B cell (primary cell): ENCODE measurements at regions not wholly inside any gene's neighbourhood (a gene's known extent, or its start where the extent isn't known, plus 50 kb on each side); places are given as distances from the start of the nearest gene placed in this dataset.

ENCODE experiments used
- ATAC-seq: fragments of 200-7000 bp; cut with Tn5 transposase; one replicate; pipeline ENCODE4 v1.10.0; 2021; ENCODE audit warnings: low read depth, mild to moderate bottlenecking, moderate number of reproducible peaks, moderate library complexity
- CTCF ChIA-PET: fragments of 350-600 bp; sonication (Branson Sonifier 250); formaldehyde crosslinking; loops from one replicate; lab custom pipeline; 2021; ENCODE audit warnings: antibody characterized with exemption, inconsistent platforms; lab: Charles Lee
- POLR2A ChIA-PET: fragments of 350-600 bp; sonication (Branson Sonifier 250); formaldehyde crosslinking; loops from one replicate; lab custom pipeline; 2021; ENCODE audit warnings: antibody characterized with exemption; lab: Charles Lee
- DNase-seq: peaks from one replicate; pipeline ENCODE4 v3.0.0; 2013
- H2AFZ ChIP-seq: 2 replicates; pipeline ENCODE4 v1.6.1; 2012; ENCODE audit warnings: mild to moderate bottlenecking, low read depth, low read length; ENCODE audit not compliant: insufficient read depth, poor library complexity, severe bottlenecking
- H3K27ac ChIP-seq, 2 donors: 1 replicate in 1 of 2; 2 replicates in 1 of 2; pipeline ENCODE4 v1.5.1; 2012 to 2013; ENCODE audit warnings: low read length in 2 of 2, mild to moderate bottlenecking in 2 of 2, moderate library complexity in 1 of 2
- H3K27me3 ChIP-seq, 4 experiments: fragments of 200-600 bp in 1 of 4; sonication (generic) in 1 of 4; replicated peaks in 1 of 4; 1 replicate in 2 of 4; 2 replicates in 2 of 4; pipeline versions ENCODE4 v1.6.1 to v1.7.0; 2013 to 2016; ENCODE audit warnings: low read length in 3 of 4, mild to moderate bottlenecking in 2 of 4, mixed read lengths in 1 of 4, moderate library complexity in 1 of 4; ENCODE audit not compliant: insufficient read depth in 4 of 4, control insufficient read depth in 3 of 4; ENCODE audit errors: control extremely low read depth in 1 of 4
- H3K36me3 ChIP-seq, 2 experiments: replicated peaks in 1 of 2; 1 replicate in 1 of 2; 2 replicates in 1 of 2; pipeline versions ENCODE4 v1.6.1 to v1.7.1; 2013; ENCODE audit warnings: low read length in 1 of 2; ENCODE audit not compliant: insufficient read depth in 2 of 2, control insufficient read depth in 1 of 2; ENCODE audit errors: control extremely low read depth in 1 of 2, extremely low read depth in 1 of 2
- H3K4me1 ChIP-seq, 2 donors: fragments of 200-600 bp in 1 of 2; sonication (generic) in 1 of 2; 1 replicate in 1 of 2; 2 replicates in 1 of 2; pipeline versions ENCODE4 v1.5.1 to v1.6.1; 2013 to 2017; ENCODE audit warnings: low read length in 2 of 2; ENCODE audit not compliant: control insufficient read depth in 2 of 2, insufficient read depth in 2 of 2
- H3K4me2 ChIP-seq: replicated peaks from 2 replicates; pipeline ENCODE3; 2012; ENCODE audit warnings: mild to moderate bottlenecking, low read depth, low read length; ENCODE audit not compliant: poor library complexity, severe bottlenecking
- H3K4me3 ChIP-seq, 5 experiments: fragments of 200-600 bp in 1 of 5; sonication (generic) in 1 of 5; 1 replicate in 3 of 5; 2 replicates in 2 of 5; pipeline versions ENCODE4 v1.5.1 to v1.7.0; 2011 to 2016; ENCODE audit warnings: low read length in 4 of 5, mild to moderate bottlenecking in 4 of 5, low read depth in 2 of 5, control low read depth in 1 of 5, moderate library complexity in 1 of 5; ENCODE audit not compliant: insufficient read depth in 1 of 5; ENCODE audit errors: control extremely low read depth in 1 of 5, extremely low read depth in 1 of 5
- H3K79me2 ChIP-seq: fragments of 200-600 bp; sonication (generic); one replicate; pipeline ENCODE4 v1.6.0; 2016; ENCODE audit warnings: low read length; ENCODE audit not compliant: control insufficient read depth, insufficient read depth
- H3K9ac ChIP-seq: fragments of 200-600 bp; sonication (generic); 2 replicates; pipeline ENCODE4 v1.6.1; 2017; ENCODE audit warnings: mild to moderate bottlenecking, low read length, moderate library complexity
- H3K9me3 ChIP-seq, 3 donors: one replicate each; pipeline versions ENCODE4 v1.6.1 to v1.7.1; 2013; ENCODE audit warnings: low read length in 2 of 3; ENCODE audit not compliant: control insufficient read depth in 2 of 3, insufficient read depth in 1 of 3; ENCODE audit errors: control extremely low read depth in 1 of 3
- H4K20me1 ChIP-seq: 2 replicates; pipeline ENCODE4 v1.6.0; 2012; ENCODE audit warnings: mild to moderate bottlenecking, low read length; ENCODE audit not compliant: insufficient read depth, control insufficient read depth, poor library complexity, severe bottlenecking
- H3K27ac Mint-ChIP-seq: one replicate; pipeline ENCODE4 v1.8.0; 2021; ENCODE audit warnings: mixed read lengths
- H3K27me3 Mint-ChIP-seq: one replicate; pipeline ENCODE4 v1.8.0; 2021; ENCODE audit warnings: mixed read lengths
- H3K4me1 Mint-ChIP-seq: one replicate; pipeline ENCODE4 v1.8.0; 2021; ENCODE audit warnings: mixed read lengths
- H3K4me3 Mint-ChIP-seq: one replicate; pipeline ENCODE4 v1.8.0; 2021; ENCODE audit warnings: mixed read lengths
- H3K9me3 Mint-ChIP-seq: one replicate; pipeline ENCODE4 v1.8.0; 2022; ENCODE audit warnings: mixed read lengths; ENCODE audit not compliant: insufficient read depth
- EZH2 ChIP-seq: IDR thresholded peaks from 2 replicates; pipeline ENCODE4 v1.6.1; 2012; ENCODE audit warnings: borderline replicate concordance, low read depth, mild to moderate bottlenecking, moderate library complexity, low read length; ENCODE audit not compliant: insufficient read depth, poor library complexity, severe bottlenecking
- WGBS: methylation state at CpG from one replicate; pipeline ENCODE4 v1.1.5; 2013; ENCODE audit warnings: missing lambda C conversion rate; ENCODE audit not compliant: insufficient coverage; 5-methylcytosine and 5-hydroxymethylcytosine counted together
- intact Hi-C: fragments of 100-400 bp; cut with micrococcal nuclease; formaldehyde crosslinking; loops from one replicate; pipeline ENCODE4 v1.10.0; 2022
- TF ChIP-seq, protein P1 (sequence below): fragments of 200-600 bp; IDR thresholded peaks from one replicate; pipeline ENCODE4 v1.8.0; 2022; ENCODE audit warnings: antibody characterized with exemption, mild to moderate bottlenecking

DNA sequence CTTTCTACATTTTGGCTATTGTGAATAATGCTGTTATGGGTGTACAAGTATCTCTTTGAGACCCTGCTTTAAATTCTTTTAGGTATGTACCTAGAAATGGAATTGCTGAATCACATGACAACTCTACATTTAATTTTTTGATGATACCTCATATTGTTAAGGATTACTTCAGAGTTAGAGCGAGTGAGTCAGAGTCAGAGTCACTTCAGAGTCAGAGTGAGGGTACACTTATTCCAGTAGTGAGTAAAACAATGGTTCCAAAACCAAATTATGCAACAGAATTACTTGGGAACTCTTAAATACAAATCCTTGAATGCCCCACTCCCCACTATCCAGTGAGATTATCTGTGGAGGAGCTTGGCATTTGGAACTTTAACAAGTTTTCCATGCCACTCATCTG is 50.3 kb upstream of the SNRK start:
- ChIA-PET CTCF (no interaction called here), POLR2A (no interaction called here)
- H3K79me2 ChIP-seq: no peaks in the 10 kb centered on the region
- intact Hi-C loops: no loop called here
- no peak overlapping the region for H2AFZ ChIP-seq
- H3K4me1 ChIP-seq: no peaks in the 10 kb centered on the region
- no peak overlapping the region for H3K27ac ChIP-seq
- Mint-ChIP-seq H3K27me3 (peaks cover 18% of the 10 kb centered on the region), H3K4me3 (no peak overlapping the region), H3K4me1 (no peaks in the 10 kb centered on the region), H3K9me3 (no peaks in the 10 kb centered on the region), H3K27ac (no peak overlapping the region)
- no peak overlapping the region for H3K9ac ChIP-seq
- H4K20me1 ChIP-seq: no peaks in the 10 kb centered on the region
- no peak overlapping the region for H3K4me2 ChIP-seq
- DNase-seq: no peak
- no CpG with 5 or more reads among the region's 1 CpG for WGBS
- ATAC-seq: no peak
- H3K4me3 ChIP-seq: no peak overlapping the region
- TF ChIP-seq, protein P1, sequence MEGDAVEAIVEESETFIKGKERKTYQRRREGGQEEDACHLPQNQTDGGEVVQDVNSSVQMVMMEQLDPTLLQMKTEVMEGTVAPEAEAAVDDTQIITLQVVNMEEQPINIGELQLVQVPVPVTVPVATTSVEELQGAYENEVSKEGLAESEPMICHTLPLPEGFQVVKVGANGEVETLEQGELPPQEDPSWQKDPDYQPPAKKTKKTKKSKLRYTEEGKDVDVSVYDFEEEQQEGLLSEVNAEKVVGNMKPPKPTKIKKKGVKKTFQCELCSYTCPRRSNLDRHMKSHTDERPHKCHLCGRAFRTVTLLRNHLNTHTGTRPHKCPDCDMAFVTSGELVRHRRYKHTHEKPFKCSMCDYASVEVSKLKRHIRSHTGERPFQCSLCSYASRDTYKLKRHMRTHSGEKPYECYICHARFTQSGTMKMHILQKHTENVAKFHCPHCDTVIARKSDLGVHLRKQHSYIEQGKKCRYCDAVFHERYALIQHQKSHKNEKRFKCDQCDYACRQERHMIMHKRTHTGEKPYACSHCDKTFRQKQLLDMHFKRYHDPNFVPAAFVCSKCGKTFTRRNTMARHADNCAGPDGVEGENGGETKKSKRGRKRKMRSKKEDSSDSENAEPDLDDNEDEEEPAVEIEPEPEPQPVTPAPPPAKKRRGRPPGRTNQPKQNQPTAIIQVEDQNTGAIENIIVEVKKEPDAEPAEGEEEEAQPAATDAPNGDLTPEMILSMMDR: no peak
- TF ChIP-seq EZH2: no peak
- no peaks in the 10 kb centered on the region for H3K27me3 ChIP-seq
- no peaks in the 10 kb centered on the region for H3K36me3 ChIP-seq
- no peaks in the 10 kb centered on the region for H3K9me3 ChIP-seq

DNA sequence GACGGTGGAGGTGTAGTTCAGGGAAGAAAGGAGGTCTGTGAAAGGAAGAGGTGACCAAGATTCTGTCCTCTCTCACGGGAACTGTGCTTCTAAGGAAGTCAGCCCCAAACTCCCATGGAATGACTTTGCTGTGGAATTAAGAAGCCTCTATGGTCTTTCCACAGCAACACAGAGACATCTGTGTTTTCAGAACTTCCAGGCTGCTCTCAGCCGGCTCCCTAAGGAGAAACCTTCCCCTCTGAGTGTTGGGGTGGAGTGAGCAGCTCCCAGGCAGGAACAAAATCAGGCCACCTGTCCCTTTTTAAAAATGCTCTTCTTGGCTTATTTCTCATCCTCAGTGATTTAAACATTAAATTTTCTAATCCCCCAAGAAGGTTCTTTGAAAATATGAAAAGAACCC is 53.3 kb upstream of the SNRK start:
- ChIA-PET CTCF (interaction anchor here (0.6 kb wide), 1 partner anchor 109 kb away, joined by 3 read pairs; no protein-coding TSS in a partner anchor), POLR2A (no interaction called here)

More for the DNA sequence above, 53.3 kb upstream of the SNRK start:
- no peak overlapping the region for H3K27ac ChIP-seq
- no peak overlapping the region for H3K4me2 ChIP-seq
- no peak overlapping the region for H3K27ac Mint-ChIP-seq
- H3K27me3 ChIP-seq: no peaks in the 10 kb centered on the region
- H3K9me3 Mint-ChIP-seq: peaks cover 3% of the 10 kb centered on the region
- no peaks in the 10 kb centered on the region for H3K79me2 ChIP-seq
- H3K4me1 Mint-ChIP-seq: no peaks in the 10 kb centered on the region
- H3K9ac ChIP-seq: no peak overlapping the region
- TF ChIP-seq, protein P1: no peak
- TF ChIP-seq EZH2: no peak
- no peaks in the 10 kb centered on the region for H4K20me1 ChIP-seq
- peaks cover 8% of the 10 kb centered on the region for H3K27me3 Mint-ChIP-seq
- H2AFZ ChIP-seq: no peak overlapping the region
- no peak for ATAC-seq
- no peaks in the 10 kb centered on the region for H3K36me3 ChIP-seq
- intact Hi-C loops: no loop called here
- H3K4me3 Mint-ChIP-seq: no peak overlapping the region
- H3K4me1 ChIP-seq: no peaks in the 10 kb centered on the region
- DNase-seq: no peak
- H3K4me3 ChIP-seq: no peak overlapping the region
- H3K9me3 ChIP-seq: no peaks in the 10 kb centered on the region
- WGBS: 100% methylated on average over 1 of the region's 3 CpGs
